ENCODE measurements at regions not wholly inside any gene's neighbourhood (a gene's known extent, or its start where the extent isn't known, plus 50 kb on each side); places are given as distances from the start of the nearest gene placed in this dataset.
A peak's percentile ranks its signal among the peaks of the same experiment; 100 is the strongest.

DNA sequence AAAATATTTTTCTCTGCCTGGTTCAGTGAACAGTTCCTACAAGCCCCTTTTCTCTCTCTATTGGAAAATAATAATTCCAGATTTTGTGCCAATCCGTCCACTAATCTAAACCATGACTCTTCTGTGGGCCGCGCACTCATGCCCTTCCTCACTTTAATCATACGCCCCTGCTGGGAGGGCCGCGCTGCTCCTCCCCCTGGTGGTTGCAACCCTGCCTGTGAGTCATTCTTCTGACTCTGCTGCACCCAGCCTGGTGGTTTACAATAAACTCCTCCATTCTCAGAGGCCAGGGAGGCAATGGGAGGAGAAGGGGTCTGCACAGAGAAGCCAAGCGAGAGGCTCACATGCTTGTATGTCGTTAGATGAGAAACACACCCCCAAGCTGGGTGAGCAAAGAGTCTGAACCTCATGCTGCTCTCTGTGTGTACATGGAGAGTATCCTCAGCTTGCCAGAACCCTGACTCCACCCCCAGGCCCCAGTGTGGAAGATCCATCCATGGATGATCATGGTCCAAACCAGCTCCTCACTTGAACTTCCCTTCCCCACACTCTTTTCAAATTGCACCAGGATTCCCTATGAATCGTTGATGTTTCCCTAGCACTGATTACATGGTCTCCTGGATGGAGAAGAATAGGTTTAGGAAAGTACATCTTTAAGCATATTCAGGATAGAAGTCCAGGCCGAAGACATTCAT, 228.9 kb downstream of the ANKRD30B start:
- Histone ChIP-seq H3K9me3 (ENCODE audit: low read length) (no peaks in the 10 kb centered on the region), H3K27ac (ENCODE audit: extremely low read length, insufficient read depth, low read length) (no peak overlapping the region), H3K79me2 (ENCODE audit: insufficient read depth, low read length) (no peaks in the 10 kb centered on the region), H3K4me1 (ENCODE audit: insufficient read depth, low read length) (no peaks in the 10 kb centered on the region), H3K27me3 (ENCODE audit: control insufficient read depth in 1 of 2, insufficient read depth in 2 of 2, low read length in 2 of 2) (no peaks in the 10 kb centered on the region), H3K4me3 (replicated peaks in 1 of 3; ENCODE audit: insufficient read depth in 1 of 3, low read depth in 2 of 3, low read length in 3 of 3) (no peak overlapping the region), H3K9ac (ENCODE audit: insufficient read depth, low read depth, low read length) (no peak overlapping the region), H2AFZ (ENCODE audit: low read length) (no peak overlapping the region), H3K36me3 (replicated peaks in 1 of 2; ENCODE audit: control insufficient read depth in 1 of 2, insufficient read depth in 2 of 2, low read length in 2 of 2) (no peaks in the 10 kb centered on the region), H4K20me1 (ENCODE audit: insufficient read depth, low read length) (no peaks in the 10 kb centered on the region), H3K4me2 (ENCODE audit: low read depth, low read length) (no peak overlapping the region)
- DNase-seq (ENCODE audit: low spot score), result no peak
- in situ Hi-C loops (cut with HindIII; ENCODE audit: extremely low pct_ligation_motif_present, low pct_unique_long_range_greater_than_20kb) (no loop called here), intact Hi-C loops (cut with micrococcal nuclease; ENCODE audit: unreplicated experiment) (no loop called here)
- BruUV-seq (replicated peaks), result no TSS peak
- 11% methylated on average over 10 of the region's 10 CpGs for WGBS (ENCODE audit: low lambda C conversion rate)
- peak; percentile 58; the same call in 2 of the 3 replicates for ATAC-seq
- FAIRE-seq, result no peak
- peak; percentile 54; the same call in 1 of the 2 replicates for TF ChIP-seq FOSL2 (CRISPR knock-in tag; IDR thresholded peaks at IDR 0.05)
- TF ChIP-seq, protein P1, sequence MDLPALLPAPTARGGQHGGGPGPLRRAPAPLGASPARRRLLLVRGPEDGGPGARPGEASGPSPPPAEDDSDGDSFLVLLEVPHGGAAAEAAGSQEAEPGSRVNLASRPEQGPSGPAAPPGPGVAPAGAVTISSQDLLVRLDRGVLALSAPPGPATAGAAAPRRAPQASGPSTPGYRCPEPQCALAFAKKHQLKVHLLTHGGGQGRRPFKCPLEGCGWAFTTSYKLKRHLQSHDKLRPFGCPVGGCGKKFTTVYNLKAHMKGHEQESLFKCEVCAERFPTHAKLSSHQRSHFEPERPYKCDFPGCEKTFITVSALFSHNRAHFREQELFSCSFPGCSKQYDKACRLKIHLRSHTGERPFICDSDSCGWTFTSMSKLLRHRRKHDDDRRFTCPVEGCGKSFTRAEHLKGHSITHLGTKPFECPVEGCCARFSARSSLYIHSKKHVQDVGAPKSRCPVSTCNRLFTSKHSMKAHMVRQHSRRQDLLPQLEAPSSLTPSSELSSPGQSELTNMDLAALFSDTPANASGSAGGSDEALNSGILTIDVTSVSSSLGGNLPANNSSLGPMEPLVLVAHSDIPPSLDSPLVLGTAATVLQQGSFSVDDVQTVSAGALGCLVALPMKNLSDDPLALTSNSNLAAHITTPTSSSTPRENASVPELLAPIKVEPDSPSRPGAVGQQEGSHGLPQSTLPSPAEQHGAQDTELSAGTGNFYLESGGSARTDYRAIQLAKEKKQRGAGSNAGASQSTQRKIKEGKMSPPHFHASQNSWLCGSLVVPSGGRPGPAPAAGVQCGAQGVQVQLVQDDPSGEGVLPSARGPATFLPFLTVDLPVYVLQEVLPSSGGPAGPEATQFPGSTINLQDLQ (CRISPR knock-in tag; IDR thresholded peaks at IDR 0.05), result no peak
- CTCF ChIA-PET (ENCODE audit: low intra/inter-chr PET ratio, low total read pairs), result no interaction called here
- POLR2A ChIA-PET, result no interaction called here

DNA sequence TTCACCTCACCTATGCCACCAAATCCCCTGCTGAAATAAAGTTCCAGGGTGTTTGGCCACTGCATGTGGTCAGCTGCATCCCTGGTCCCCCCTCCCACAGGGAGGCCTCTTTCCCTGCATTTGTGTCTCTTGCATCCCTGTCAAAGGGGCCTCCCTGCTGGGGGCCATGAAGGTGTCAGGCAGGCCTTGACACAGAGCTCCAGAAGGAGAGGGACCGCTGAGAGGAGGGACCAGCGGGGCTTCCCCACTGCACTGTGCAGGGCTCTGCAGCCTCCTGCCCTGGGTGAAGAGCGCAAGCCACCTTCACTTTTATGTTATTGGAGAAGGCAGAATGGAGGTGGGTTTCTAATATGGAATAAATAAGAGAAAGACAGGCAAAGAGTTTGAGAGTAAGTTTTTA, 230.2 kb downstream of the ANKRD30B start:
- intact Hi-C loops (cut with micrococcal nuclease; ENCODE audit: unreplicated experiment), result no loop called here
- ChIA-PET CTCF (ENCODE audit: low intra/inter-chr PET ratio, low total read pairs) (no interaction called here), POLR2A (no interaction called here)
- H3K79me2 ChIP-seq (ENCODE audit: insufficient read depth, low read length), result no peaks in the 10 kb centered on the region
- 26% methylated on average over 3 of the region's 3 CpGs for WGBS (ENCODE audit: low lambda C conversion rate)
- FAIRE-seq (no peak), DNase-seq (ENCODE audit: low spot score) (no peak), ATAC-seq (no peak)
- H2AFZ ChIP-seq (ENCODE audit: low read length), result no peak overlapping the region
- no peaks in the 10 kb centered on the region for H3K36me3 ChIP-seq (replicated peaks in 1 of 2; ENCODE audit: control insufficient read depth in 1 of 2, insufficient read depth in 2 of 2, low read length in 2 of 2)
- no peaks in the 10 kb centered on the region for H3K9me3 ChIP-seq (ENCODE audit: low read length)
- H3K27me3 ChIP-seq (ENCODE audit: control insufficient read depth in 1 of 2, insufficient read depth in 2 of 2, low read length in 2 of 2), result no peaks in the 10 kb centered on the region
- H3K4me2 ChIP-seq (ENCODE audit: low read depth, low read length), result no peak overlapping the region
- H3K9ac ChIP-seq (ENCODE audit: insufficient read depth, low read depth, low read length), result no peak overlapping the region
- no peaks in the 10 kb centered on the region for H3K4me1 ChIP-seq (ENCODE audit: insufficient read depth, low read length)
- H3K27ac ChIP-seq (ENCODE audit: extremely low read length, insufficient read depth, low read length), result no peak overlapping the region
- in situ Hi-C loops (cut with HindIII; ENCODE audit: extremely low pct_ligation_motif_present, low pct_unique_long_range_greater_than_20kb), result no loop called here
- no peak overlapping the region for H3K4me3 ChIP-seq (replicated peaks in 1 of 3; ENCODE audit: insufficient read depth in 1 of 3, low read depth in 2 of 3, low read length in 3 of 3)
- no TSS peak for BruUV-seq (replicated peaks)
- no peaks in the 10 kb centered on the region for H4K20me1 ChIP-seq (ENCODE audit: insufficient read depth, low read length)
- no peak for TF ChIP-seq EEA1 (CRISPR knock-in tag; IDR thresholded peaks at IDR 0.05; ENCODE audit: borderline replicate concordance)
- no peak for TF ChIP-seq ZNF557 (CRISPR knock-in tag; IDR thresholded peaks at IDR 0.05)
- TF ChIP-seq, protein P2, sequence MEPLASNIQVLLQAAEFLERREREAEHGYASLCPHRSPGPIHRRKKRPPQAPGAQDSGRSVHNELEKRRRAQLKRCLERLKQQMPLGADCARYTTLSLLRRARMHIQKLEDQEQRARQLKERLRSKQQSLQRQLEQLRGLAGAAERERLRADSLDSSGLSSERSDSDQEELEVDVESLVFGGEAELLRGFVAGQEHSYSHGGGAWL (CRISPR knock-in tag; IDR thresholded peaks at IDR 0.05), result no peak
- no peak for TF ChIP-seq TBX2 (CRISPR knock-in tag; IDR thresholded peaks at IDR 0.05; ENCODE audit: borderline replicate concordance)
- no peak for TF ChIP-seq ZNF441 (CRISPR knock-in tag; IDR thresholded peaks at IDR 0.05; ENCODE audit: borderline replicate concordance)
- TF ChIP-seq, protein P3, sequence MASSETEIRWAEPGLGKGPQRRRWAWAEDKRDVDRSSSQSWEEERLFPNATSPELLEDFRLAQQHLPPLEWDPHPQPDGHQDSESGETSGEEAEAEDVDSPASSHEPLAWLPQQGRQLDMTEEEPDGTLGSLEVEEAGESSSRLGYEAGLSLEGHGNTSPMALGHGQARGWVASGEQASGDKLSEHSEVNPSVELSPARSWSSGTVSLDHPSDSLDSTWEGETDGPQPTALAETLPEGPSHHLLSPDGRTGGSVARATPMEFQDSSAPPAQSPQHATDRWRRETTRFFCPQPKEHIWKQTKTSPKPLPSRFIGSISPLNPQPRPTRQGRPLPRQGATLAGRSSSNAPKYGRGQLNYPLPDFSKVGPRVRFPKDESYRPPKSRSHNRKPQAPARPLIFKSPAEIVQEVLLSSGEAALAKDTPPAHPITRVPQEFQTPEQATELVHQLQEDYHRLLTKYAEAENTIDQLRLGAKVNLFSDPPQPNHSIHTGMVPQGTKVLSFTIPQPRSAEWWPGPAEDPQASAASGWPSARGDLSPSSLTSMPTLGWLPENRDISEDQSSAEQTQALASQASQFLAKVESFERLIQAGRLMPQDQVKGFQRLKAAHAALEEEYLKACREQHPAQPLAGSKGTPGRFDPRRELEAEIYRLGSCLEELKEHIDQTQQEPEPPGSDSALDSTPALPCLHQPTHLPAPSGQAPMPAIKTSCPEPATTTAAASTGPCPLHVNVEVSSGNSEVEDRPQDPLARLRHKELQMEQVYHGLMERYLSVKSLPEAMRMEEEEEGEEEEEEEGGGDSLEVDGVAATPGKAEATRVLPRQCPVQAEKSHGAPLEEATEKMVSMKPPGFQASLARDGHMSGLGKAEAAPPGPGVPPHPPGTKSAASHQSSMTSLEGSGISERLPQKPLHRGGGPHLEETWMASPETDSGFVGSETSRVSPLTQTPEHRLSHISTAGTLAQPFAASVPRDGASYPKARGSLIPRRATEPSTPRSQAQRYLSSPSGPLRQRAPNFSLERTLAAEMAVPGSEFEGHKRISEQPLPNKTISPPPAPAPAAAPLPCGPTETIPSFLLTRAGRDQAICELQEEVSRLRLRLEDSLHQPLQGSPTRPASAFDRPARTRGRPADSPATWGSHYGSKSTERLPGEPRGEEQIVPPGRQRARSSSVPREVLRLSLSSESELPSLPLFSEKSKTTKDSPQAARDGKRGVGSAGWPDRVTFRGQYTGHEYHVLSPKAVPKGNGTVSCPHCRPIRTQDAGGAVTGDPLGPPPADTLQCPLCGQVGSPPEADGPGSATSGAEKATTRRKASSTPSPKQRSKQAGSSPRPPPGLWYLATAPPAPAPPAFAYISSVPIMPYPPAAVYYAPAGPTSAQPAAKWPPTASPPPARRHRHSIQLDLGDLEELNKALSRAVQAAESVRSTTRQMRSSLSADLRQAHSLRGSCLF (CRISPR knock-in tag; IDR thresholded peaks at IDR 0.05; ENCODE audit: borderline replicate concordance), result no peak
- no peak for TF ChIP-seq GTF2F1 (IDR thresholded peaks at IDR 0.05; ENCODE audit: low read length)
